WTC11 (cell line): ENCODE measurements at regions not wholly inside any gene's neighbourhood (a gene's known extent, or its start where the extent isn't known, plus 50 kb on each side); places are given as distances from the start of the nearest gene placed in this dataset.

ENCODE experiments used
- ATF2 ChIP-seq: sonication (generic); formaldehyde crosslinking; IDR thresholded peaks from 2 replicates; pipeline ENCODE4 v1.8.1; 2022; ENCODE audit warnings: low read depth, missing genetic modification reagents, borderline replicate concordance
- E2F1 ChIP-seq: sonication (generic); formaldehyde crosslinking; IDR thresholded peaks from 2 replicates; pipeline ENCODE4 v1.8.0; 2022; ENCODE audit warnings: mild to moderate bottlenecking, missing genetic modification reagents
- ESRRA ChIP-seq: sonication (generic); formaldehyde crosslinking; IDR thresholded peaks from 2 replicates; pipeline ENCODE4 v1.8.1; 2022; ENCODE audit warnings: mild to moderate bottlenecking, missing genetic modification reagents, borderline replicate concordance
- MAX ChIP-seq: sonication (generic); formaldehyde crosslinking; IDR thresholded peaks from 2 replicates; pipeline ENCODE4 v1.8.0; 2022; ENCODE audit warnings: mild to moderate bottlenecking, missing genetic modification reagents
- NFATC4 ChIP-seq: fragments of 250-450 bp; sonication (Bioruptor Pico); IDR thresholded peaks from 2 replicates; pipeline ENCODE4 v1.9.0; 2021; ENCODE audit warnings: mild to moderate bottlenecking
- NR2C2 ChIP-seq: sonication (generic); formaldehyde crosslinking; IDR thresholded peaks from 2 replicates; pipeline ENCODE4 v1.8.0; 2022; ENCODE audit warnings: mild to moderate bottlenecking, missing genetic modification reagents
- RELA ChIP-seq: sonication (generic); formaldehyde crosslinking; IDR thresholded peaks from 2 replicates; pipeline ENCODE4 v1.8.1; 2022; ENCODE audit warnings: missing genetic modification reagents, mild to moderate bottlenecking, borderline replicate concordance
- SP1 ChIP-seq: sonication (generic); formaldehyde crosslinking; conservative IDR thresholded peaks from 2 replicates; pipeline ENCODE4 v1.8.1; 2022; ENCODE audit warnings: missing genetic modification reagents
- TEAD4 ChIP-seq: sonication (generic); formaldehyde crosslinking; IDR thresholded peaks from 2 replicates; pipeline ENCODE4 v1.8.0; 2022; ENCODE audit warnings: mild to moderate bottlenecking, missing genetic modification reagents
- ZNF396 ChIP-seq: fragments of 250-450 bp; sonication (Bioruptor Pico); IDR thresholded peaks from 2 replicates; pipeline ENCODE4 v1.8.0; 2021; ENCODE audit warnings: mild to moderate bottlenecking, moderate library complexity, borderline replicate concordance
- TF ChIP-seq, protein P1 (sequence below): fragments of 200-600 bp; IDR thresholded peaks from 2 replicates; pipeline ENCODE4 v1.8.0; 2022; ENCODE audit warnings: antibody characterized with exemption
- TF ChIP-seq, protein P2 (sequence below): sonication (generic); formaldehyde crosslinking; IDR thresholded peaks from 2 replicates; pipeline ENCODE4 v1.8.1; 2023; ENCODE audit warnings: mild to moderate bottlenecking, missing genetic modification reagents, borderline replicate concordance

DNA sequence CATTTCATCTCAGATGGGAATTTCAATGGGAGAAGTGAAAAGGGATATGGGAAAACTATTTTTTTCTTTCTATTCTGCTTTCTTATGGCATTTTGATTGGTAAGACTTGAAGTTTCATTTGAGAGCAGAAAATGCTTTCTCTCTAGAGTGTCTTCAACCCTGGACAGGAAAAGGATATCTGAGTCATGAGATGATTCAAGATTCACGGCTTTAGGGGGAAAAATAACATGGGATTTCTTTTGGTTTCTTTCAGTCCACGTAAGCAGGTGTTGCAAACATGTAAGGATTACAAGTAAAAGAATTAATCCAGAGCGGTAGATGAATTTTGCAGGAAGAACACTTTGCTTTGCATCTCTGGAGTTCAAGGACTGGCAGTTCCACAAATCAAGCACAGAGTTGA lies 1001.0 kb upstream of the TENM4 start:
- TF ChIP-seq, protein P1, sequence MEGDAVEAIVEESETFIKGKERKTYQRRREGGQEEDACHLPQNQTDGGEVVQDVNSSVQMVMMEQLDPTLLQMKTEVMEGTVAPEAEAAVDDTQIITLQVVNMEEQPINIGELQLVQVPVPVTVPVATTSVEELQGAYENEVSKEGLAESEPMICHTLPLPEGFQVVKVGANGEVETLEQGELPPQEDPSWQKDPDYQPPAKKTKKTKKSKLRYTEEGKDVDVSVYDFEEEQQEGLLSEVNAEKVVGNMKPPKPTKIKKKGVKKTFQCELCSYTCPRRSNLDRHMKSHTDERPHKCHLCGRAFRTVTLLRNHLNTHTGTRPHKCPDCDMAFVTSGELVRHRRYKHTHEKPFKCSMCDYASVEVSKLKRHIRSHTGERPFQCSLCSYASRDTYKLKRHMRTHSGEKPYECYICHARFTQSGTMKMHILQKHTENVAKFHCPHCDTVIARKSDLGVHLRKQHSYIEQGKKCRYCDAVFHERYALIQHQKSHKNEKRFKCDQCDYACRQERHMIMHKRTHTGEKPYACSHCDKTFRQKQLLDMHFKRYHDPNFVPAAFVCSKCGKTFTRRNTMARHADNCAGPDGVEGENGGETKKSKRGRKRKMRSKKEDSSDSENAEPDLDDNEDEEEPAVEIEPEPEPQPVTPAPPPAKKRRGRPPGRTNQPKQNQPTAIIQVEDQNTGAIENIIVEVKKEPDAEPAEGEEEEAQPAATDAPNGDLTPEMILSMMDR = no peak
- TF ChIP-seq E2F1 (CRISPR knock-in tag) (no peak), NR2C2 (no peak), ATF2 (CRISPR knock-in tag) (no peak), SP1 (CRISPR knock-in tag) (no peak), ESRRA (CRISPR knock-in tag) (no peak), NFATC4 (CRISPR knock-in tag) (no peak), TEAD4 (no peak), RELA (CRISPR knock-in tag) (no peak), ZNF396 (no peak), MAX (CRISPR knock-in tag) (no peak)
- TF ChIP-seq, protein P2, sequence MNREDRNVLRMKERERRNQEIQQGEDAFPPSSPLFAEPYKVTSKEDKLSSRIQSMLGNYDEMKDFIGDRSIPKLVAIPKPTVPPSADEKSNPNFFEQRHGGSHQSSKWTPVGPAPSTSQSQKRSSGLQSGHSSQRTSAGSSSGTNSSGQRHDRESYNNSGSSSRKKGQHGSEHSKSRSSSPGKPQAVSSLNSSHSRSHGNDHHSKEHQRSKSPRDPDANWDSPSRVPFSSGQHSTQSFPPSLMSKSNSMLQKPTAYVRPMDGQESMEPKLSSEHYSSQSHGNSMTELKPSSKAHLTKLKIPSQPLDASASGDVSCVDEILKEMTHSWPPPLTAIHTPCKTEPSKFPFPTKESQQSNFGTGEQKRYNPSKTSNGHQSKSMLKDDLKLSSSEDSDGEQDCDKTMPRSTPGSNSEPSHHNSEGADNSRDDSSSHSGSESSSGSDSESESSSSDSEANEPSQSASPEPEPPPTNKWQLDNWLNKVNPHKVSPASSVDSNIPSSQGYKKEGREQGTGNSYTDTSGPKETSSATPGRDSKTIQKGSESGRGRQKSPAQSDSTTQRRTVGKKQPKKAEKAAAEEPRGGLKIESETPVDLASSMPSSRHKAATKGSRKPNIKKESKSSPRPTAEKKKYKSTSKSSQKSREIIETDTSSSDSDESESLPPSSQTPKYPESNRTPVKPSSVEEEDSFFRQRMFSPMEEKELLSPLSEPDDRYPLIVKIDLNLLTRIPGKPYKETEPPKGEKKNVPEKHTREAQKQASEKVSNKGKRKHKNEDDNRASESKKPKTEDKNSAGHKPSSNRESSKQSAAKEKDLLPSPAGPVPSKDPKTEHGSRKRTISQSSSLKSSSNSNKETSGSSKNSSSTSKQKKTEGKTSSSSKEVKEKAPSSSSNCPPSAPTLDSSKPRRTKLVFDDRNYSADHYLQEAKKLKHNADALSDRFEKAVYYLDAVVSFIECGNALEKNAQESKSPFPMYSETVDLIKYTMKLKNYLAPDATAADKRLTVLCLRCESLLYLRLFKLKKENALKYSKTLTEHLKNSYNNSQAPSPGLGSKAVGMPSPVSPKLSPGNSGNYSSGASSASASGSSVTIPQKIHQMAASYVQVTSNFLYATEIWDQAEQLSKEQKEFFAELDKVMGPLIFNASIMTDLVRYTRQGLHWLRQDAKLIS (CRISPR knock-in tag) = no peak
